ENCODE measurements at regions not wholly inside any gene's neighbourhood (a gene's known extent, or its start where the extent isn't known, plus 50 kb on each side); places are given as distances from the start of the nearest gene placed in this dataset.

- TF ChIP-seq CTCF (IDR thresholded peaks at IDR 0.05; ENCODE audit: control extremely low read depth, extremely low read depth), result no peak
- H3K9ac ChIP-seq (ENCODE audit: insufficient read depth in 1 of 2, low read length in 2 of 2), result no peak overlapping the region
- H3K27me3 ChIP-seq (ENCODE audit: control insufficient read depth in 3 of 3, insufficient read depth in 3 of 3, low read length in 2 of 3), result no peaks in the 10 kb centered on the region
- no peaks in the 10 kb centered on the region for H3K36me3 ChIP-seq (ENCODE audit: control insufficient read depth in 4 of 4, insufficient read depth in 4 of 4, low read length in 4 of 4)
- H3K4me3 ChIP-seq, result no peak overlapping the region
- ATAC-seq (ENCODE audit: insufficient read depth, low FRiP score) (no peak), DNase-seq (no peak)
- H3K9me3 ChIP-seq (ENCODE audit: control insufficient read depth in 4 of 4, insufficient read depth in 3 of 4, low read length in 3 of 4), result peaks cover 0 to 2% (median 0%) of the 10 kb centered on the region in 4 donors
- 81 to 83% methylated on average over 20 of the region's 20 CpGs for WGBS, 2 donors
- H3K4me1 ChIP-seq (ENCODE audit: control insufficient read depth in 5 of 5, insufficient read depth in 5 of 5, low read length in 5 of 5), result peaks cover 0 to 2% (median 0%) of the 10 kb centered on the region in 5 donors
- no peak overlapping the region for H3K27ac ChIP-seq (ENCODE audit: low read depth in 1 of 2, low read length in 1 of 2)
These were observed 68.4 kb upstream of the TINAGL1 start for GRCh38 chr1:31507676-31508530.

GRCh38 chr1:31509124-31510072 lies 66.9 kb upstream of the TINAGL1 start:
- Histone ChIP-seq H3K4me3 (no peak overlapping the region), H3K27ac (ENCODE audit: low read depth in 1 of 2, low read length in 1 of 2) (no peak overlapping the region), H3K4me1 (ENCODE audit: control insufficient read depth in 5 of 5, insufficient read depth in 5 of 5, low read length in 5 of 5) (peaks cover 0 to 2% (median 0%) of the 10 kb centered on the region in 5 donors), H3K36me3 (ENCODE audit: control insufficient read depth in 4 of 4, insufficient read depth in 4 of 4, low read length in 4 of 4) (no peaks in the 10 kb centered on the region), H3K9ac (ENCODE audit: insufficient read depth in 1 of 2, low read length in 2 of 2) (no peak overlapping the region), H3K9me3 (ENCODE audit: control insufficient read depth in 4 of 4, insufficient read depth in 3 of 4, low read length in 3 of 4) (peaks cover 0 to 5% (median 0%) of the 10 kb centered on the region in 4 donors), H3K27me3 (ENCODE audit: control insufficient read depth in 3 of 3, insufficient read depth in 3 of 3, low read length in 2 of 3) (no peaks in the 10 kb centered on the region)
- no peak for TF ChIP-seq CTCF (IDR thresholded peaks at IDR 0.05; ENCODE audit: control extremely low read depth, extremely low read depth)
- 90% methylated on average over 7 of the region's 7 CpGs for WGBS, 2 donors
- no peak for DNase-seq
- ATAC-seq (ENCODE audit: insufficient read depth, low FRiP score), result no peak

- Histone ChIP-seq H3K27ac (ENCODE audit: low read depth in 1 of 2, low read length in 1 of 2) (no peak overlapping the region), H3K9me3 (ENCODE audit: control insufficient read depth in 4 of 4, insufficient read depth in 3 of 4, low read length in 3 of 4) (peaks cover 0 to 5% (median 0%) of the 10 kb centered on the region in 4 donors), H3K4me1 (ENCODE audit: control insufficient read depth in 5 of 5, insufficient read depth in 5 of 5, low read length in 5 of 5) (peaks cover 0 to 8% (median 2%) of the 10 kb centered on the region in 5 donors), H3K36me3 (ENCODE audit: control insufficient read depth in 4 of 4, insufficient read depth in 4 of 4, low read length in 4 of 4) (no peaks in the 10 kb centered on the region), H3K27me3 (ENCODE audit: control insufficient read depth in 3 of 3, insufficient read depth in 3 of 3, low read length in 2 of 3) (no peaks in the 10 kb centered on the region), H3K9ac (ENCODE audit: insufficient read depth in 1 of 2, low read length in 2 of 2) (no peak overlapping the region), H3K4me3 (no peak overlapping the region)
- no peak for TF ChIP-seq CTCF (IDR thresholded peaks at IDR 0.05; ENCODE audit: control extremely low read depth, extremely low read depth)
- DNase-seq, result no peak
- 92 to 93% methylated on average over 6 of the region's 6 CpGs for WGBS, 2 donors
- ATAC-seq (ENCODE audit: insufficient read depth, low FRiP score), result no peak
These were observed 66.0 kb upstream of the TINAGL1 start for GRCh38 chr1:31510304-31510703.

Data from lung (tissue), 11 donors.